ENCODE measurements at regions not wholly inside any gene's neighbourhood (a gene's known extent, or its start where the extent isn't known, plus 50 kb on each side); places are given as distances from the start of the nearest gene placed in this dataset.

DNA sequence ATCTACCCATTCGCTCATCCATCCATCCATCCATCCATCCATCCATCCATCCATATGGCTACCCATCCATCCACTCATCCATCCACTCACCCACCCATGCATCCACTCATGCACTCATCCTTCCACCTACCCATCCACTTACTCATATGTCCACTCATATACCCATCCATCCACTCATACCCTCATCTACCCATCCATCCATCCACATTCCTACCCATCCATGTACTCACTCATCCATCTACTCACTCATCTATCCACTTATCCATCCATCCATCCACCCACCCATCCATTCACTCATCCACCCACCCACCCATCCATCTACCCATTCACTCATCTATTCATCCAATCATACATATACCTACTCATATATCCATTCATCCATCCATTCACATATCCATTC is 112.0 kb downstream of the RBFOX3 start:
- TF ChIP-seq, protein P1, sequence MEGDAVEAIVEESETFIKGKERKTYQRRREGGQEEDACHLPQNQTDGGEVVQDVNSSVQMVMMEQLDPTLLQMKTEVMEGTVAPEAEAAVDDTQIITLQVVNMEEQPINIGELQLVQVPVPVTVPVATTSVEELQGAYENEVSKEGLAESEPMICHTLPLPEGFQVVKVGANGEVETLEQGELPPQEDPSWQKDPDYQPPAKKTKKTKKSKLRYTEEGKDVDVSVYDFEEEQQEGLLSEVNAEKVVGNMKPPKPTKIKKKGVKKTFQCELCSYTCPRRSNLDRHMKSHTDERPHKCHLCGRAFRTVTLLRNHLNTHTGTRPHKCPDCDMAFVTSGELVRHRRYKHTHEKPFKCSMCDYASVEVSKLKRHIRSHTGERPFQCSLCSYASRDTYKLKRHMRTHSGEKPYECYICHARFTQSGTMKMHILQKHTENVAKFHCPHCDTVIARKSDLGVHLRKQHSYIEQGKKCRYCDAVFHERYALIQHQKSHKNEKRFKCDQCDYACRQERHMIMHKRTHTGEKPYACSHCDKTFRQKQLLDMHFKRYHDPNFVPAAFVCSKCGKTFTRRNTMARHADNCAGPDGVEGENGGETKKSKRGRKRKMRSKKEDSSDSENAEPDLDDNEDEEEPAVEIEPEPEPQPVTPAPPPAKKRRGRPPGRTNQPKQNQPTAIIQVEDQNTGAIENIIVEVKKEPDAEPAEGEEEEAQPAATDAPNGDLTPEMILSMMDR (IDR thresholded peaks at IDR 0.05) = no peak
- no peak for TF ChIP-seq POLR2A (IDR thresholded peaks at IDR 0.05)
